ENCODE measurements at regions not wholly inside any gene's neighbourhood (a gene's known extent, or its start where the extent isn't known, plus 50 kb on each side); places are given as distances from the start of the nearest gene placed in this dataset.

GRCh38 chr4:103364083-103364482, 165.9 kb upstream of the CENPE start:
- TF ChIP-seq TAF1 (IDR thresholded peaks at IDR 0.05; ENCODE audit: low read depth) (no peak), REST (IDR thresholded peaks at IDR 0.05; ENCODE audit: low read depth) (no peak), CREB1 (IDR thresholded peaks at IDR 0.05; ENCODE audit: low read depth) (no peak), RAD21 (IDR thresholded peaks at IDR 0.05; ENCODE audit: low read depth) (no peak), CEBPB (IDR thresholded peaks at IDR 0.05) (no peak), NFIC (IDR thresholded peaks at IDR 0.05) (no peak), ZBTB7A (IDR thresholded peaks at IDR 0.05; ENCODE audit: low read depth) (no peak), YY1 (IDR thresholded peaks at IDR 0.05; ENCODE audit: low read depth) (no peak), MAX (IDR thresholded peaks at IDR 0.05) (no peak), EGR1 (IDR thresholded peaks at IDR 0.05) (no peak)

All from Ishikawa (cell line).